HG03095 (cell line): ENCODE measurements at regions not wholly inside any gene's neighbourhood (a gene's known extent, or its start where the extent isn't known, plus 50 kb on each side); places are given as distances from the start of the nearest gene placed in this dataset.
"Not testable (repeated sequence)": the region's sequence is repeated elsewhere in the genome, so short reads cannot be mapped to it uniquely, and the experiment has no call there.

Experiments used
- ATAC-seq: cut with Tn5 transposase; IDR thresholded peaks from one replicate; pipeline ENCODE4 v1.9.1; 2021; ENCODE audit warnings: moderate library complexity; ENCODE audit not compliant: unreplicated experiment

DNA sequence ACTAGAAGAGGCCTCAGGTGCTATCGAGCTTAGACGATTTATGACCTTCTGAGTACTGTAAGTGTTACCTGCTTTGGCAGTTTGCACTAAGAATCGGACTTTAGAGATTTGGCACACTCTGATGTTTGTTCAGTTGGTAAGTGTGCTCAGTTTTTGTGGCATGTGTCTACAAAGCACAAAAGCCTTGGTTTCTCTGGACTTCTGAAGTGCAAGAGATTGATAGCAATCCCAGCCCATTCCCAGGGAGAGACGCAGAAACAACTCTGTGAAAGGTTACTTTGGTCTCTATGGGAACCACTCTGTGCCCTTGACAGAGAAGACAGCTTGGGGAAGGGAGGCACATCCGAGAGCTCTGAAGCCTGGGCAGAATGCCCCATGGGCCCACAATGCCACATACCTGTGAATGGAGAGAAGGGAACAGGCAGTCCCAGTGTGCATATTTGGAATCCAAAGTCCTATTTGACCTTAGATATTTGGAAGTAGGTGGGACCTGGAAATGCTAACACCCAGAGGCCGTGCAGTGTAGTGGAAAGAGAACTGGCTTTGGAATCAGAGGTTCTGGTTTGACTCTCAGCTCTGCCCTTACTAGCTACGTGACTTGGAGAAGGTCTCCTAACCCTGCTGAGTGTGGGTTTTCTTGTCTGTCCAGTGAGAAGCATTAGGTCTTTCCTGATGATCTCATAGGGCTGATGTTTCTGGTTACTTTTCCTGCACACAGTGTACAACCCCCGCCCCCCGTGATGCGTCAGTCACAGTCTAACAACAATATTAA is 194.3 kb upstream of the VLDLR start:
- no peak for ATAC-seq

DNA sequence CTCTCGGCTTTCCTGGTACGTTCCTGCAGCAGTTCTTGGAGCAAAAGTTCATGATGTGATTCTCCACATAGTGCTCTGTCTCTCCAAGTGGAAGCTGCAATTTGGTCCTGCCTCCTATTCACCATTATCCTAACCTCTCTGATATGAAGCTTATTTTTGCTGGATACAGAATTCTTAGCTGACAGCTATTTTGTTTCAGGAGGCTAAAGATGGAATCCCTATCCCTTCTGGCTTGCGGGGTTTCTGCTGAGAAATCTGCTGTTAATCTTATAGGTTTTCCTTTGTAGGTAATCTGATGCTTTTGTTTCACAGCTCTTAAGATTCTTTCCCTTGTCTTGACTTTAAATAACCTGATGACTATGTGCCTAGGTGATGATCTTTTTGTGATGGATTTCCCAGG is 181.6 kb upstream of the VLDLR start:
- ATAC-seq = no peak

DNA sequence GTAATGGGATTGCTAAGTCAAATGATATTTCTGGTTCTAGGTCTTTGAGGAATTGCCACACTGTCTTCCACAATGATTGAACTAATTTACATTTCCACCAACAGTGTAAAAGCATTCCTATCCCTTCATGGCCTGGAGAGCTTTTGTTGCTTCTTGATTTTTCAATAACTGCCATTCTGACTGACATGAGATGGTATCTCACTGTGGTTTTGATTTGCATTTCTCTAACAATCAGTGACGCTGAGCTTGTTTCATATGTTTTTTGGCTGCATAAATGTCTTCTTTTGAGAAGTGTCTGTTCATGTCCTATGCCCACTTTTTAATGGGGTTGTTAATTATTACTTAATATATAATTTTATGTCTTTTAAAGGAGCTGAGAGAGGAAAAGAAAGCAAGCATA is 177.7 kb upstream of the VLDLR start:
- not testable (repeated sequence) for ATAC-seq

DNA sequence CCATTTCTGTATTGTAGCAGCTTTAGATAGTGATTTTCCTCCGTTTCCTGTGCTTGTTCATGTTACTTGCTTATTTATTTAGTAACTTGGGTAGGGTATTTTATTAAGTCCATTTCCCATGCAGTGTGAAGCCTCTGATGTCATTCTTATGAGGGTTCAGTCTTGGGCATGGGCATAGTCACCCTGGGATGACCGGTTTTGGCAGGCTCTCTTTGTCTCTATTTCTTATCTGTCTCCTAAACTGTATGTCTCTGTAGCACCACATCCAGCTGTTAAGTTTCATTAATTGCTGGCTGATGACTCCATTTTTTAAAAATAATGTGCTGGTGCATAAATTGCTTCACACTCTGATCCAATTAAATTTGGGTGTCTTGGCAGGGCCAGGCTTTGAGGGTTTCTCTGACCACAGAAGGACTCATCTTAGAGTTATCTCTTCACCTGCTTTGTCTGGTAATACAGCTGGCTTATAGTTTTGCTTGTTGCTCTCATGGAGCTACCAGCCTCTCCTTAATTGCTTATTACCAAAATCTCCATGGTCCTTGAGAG is 173.3 kb upstream of the VLDLR start:
- no peak for ATAC-seq

DNA sequence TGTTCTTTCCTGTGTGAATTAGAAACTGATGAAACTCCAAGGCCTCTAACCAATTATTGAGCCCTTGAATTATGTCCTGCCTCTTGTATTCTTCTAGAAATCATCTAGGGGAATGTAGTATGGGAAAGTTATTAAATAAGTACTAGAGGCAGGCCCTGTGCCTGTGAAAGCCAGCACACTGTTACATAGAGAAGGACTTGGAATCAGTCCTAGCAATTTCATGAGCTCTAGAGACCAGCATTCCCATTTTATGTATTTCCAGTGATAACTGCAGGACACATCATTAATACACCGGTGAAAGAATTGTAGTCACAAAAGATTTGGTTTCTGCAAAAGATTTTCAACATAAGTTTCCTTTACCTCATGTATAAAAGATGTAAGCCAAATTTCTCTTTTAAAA is 168.5 kb upstream of the VLDLR start:
- ATAC-seq = no peak

DNA sequence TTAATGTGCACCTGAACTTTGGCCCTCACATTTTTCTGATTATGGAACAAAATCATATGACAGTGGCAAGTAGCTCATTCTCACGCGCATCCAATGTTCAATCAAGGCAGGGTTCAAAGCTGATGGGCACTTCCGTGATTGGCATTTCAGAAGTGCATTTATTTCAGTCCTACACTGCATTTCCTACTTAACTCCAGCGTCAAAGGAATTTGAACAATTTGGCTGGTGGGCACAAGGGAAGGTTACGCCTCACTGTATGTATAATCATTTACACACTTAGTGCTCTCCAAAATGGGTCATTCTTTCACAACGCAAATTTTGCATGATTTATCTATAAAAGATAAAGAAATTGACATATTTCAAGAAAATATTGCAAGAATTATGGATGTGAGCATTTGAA is 167.9 kb upstream of the VLDLR start:
- ATAC-seq = no peak

DNA sequence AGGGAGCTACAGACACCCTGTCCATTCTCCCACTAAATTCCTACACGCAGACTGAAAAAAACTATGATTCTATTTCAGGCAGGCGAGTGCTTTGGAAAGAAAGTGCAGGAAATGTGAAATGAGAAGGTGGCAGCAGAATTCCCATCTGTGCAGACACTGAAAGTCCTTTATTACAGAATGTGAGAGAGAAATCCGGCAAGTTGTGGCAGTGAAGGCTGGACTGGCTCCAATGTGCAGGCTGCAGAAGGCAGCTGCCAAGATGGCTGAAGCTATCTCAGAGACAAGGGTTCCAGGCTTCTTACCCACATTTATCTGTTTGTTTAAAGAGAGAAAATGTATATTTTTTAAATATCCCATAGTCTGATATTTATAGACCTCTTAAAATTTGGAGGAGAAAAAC is 161.8 kb upstream of the VLDLR start:
- ATAC-seq = no peak

DNA sequence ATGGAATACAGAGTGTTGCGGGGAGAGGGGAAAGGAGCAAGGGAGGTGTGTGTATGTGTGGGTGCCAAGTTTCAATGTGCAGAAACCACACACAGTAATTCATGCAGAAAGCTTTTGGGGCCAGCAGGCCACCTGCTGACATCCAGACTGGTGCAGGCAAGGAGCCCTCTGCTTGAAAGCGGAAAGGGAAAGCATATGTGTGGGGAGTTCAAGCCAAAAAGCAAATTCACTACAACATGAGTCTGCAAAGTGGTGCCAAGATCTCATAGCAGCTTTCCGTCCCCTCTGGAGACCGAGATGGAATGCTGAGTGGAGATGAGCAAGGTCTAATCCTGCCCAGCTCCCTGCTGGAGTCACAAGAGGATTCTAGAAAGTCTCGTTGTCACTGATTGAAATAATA is 159.7 kb upstream of the VLDLR start:
- no peak for ATAC-seq

DNA sequence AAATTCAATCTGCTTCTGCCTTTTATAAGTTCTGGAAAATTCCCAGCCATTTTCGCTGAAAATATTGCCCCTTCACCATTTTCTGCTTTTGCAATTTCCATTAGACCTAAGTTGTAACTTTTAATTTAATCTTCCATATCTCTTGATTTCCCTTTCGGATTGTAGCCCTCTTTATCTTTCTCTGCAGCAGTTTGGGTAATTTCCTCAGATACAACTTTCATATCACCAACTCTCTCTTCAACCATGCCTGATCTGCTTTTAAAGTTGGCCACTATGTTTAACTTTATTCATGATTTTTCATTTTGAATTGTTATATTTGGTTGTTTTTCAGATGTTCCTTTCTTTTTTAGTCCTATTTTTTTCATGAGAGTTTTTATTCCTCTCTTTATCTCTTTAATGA is 157.0 kb upstream of the VLDLR start:
- no peak for ATAC-seq

DNA sequence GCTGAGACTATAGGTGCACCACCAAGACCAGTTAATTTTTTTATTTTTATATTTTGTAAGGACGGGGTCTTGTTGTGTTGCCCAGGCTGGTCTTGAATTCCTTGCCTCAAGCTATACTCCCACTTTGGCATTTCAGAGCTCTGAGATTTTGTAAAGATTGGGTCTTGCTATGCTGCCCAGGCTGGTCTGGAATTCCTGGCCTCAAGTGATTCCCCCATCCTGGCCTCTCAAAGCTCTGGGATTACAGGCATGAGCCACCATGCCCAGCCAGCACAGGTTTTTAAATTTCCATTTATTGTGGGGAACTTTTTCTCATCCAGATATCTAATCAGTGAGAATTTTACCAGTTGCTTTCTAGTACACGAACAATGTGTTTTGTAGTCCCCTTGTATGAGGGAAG is 156.1 kb upstream of the VLDLR start:
- no peak for ATAC-seq

DNA sequence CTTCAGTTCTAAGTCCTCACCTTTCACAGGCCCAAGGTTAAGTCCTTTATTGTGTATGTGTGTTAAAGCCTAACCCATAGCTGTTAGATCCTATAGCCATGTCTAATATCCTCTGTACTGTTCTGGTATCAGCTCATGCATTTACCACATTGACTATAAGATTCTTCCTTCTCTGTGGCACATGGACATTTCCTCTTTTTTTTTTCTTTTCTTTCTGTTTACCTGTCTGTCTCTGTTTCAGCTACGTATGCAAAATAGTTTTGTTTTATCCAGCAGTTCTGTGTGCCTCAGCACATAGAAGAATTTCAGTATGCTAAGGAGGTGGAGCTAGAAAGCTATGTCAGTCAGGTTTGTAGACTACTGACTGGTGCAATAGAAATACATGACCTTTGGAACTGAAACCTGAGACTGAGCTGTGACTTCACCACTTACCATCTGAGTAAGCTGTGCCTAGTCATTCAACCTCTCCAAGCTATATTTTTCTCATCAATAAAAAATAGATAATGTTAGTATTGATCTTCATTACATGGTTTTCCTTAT is 155.6 kb upstream of the VLDLR start:
- ATAC-seq = peak; percentile 97

DNA sequence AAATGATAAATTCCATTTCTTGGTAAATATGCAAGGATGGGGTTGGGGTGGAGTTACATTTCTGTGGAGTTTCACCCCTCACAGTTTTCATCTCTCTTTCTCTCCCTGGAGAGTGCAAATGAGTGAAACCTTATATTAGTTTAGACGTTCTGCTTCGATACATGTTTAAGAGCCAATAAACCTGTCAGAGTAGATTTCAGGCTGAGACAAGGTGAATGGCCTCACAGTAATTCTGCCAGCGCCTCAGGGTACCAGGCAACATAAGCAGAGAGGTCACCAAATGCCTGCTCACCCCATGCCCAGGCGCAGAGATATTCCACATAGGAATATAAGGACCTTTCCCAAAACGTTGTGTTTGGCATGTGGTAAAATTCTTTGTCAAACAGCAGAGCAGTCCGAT is 154.9 kb upstream of the VLDLR start:
- ATAC-seq = no peak

DNA sequence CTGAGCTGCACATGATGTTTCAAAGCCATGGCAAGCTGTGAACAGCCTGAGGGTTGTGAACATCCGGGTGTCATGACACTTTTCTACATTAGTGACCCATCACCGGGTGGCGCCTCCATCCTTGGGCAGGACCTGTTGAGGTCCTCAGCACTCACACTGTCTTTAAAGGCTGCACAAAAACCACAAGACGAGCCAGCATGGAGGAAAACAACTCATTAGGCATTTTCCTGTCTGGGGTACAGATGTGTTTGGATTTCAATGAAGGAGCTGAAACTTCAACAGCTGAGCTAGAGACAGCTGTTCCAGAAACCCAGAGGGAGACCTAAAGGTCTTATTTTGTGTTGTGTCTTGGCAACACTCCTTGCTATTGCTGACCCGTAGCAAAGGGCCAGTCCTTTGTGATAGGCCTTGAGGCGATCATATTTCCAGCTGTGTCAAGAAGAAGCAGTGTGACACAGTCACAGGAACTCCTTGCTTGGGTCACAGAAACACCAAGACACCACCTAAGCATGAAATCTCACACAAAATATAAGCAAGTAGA is 151.8 kb upstream of the VLDLR start:
- ATAC-seq = peak; percentile 35

DNA sequence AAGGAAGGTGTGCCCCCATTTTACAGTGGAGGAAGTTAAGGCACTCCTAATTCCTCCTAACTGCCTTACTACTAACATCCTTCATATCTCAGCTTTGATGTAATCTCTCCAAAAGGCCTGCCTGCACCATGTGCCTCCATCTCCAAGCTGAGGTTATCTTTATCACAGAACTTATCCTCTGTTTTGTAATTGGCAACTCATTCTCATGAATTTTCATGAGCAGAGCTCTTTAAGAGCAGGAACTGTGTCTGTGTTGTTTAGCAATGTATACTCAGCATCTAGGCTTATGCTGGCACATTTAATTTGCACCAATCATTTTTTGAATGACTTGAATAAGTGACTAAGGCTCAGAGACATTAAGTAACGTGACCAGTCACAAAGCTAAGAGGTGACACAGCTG is 147.9 kb upstream of the VLDLR start:
- no peak for ATAC-seq

DNA sequence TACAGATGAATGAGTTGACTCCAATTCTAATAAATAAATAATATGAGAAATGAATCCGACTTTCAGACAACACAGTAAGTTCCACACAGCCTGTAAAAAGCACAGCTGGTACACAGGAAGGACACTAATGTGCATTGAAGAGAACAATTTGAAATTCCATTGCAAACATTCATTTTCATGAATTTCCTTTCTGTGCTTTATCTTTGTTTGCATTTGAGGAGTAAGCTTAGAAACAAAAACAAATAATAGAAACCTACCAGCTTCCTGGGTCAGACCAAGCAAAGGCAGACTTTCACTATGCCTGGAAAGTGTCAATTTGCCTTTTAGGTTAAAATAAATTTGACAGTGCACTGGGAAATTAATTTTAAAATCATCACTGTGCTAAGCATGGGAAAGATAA is 143.8 kb upstream of the VLDLR start:
- ATAC-seq = no peak

DNA sequence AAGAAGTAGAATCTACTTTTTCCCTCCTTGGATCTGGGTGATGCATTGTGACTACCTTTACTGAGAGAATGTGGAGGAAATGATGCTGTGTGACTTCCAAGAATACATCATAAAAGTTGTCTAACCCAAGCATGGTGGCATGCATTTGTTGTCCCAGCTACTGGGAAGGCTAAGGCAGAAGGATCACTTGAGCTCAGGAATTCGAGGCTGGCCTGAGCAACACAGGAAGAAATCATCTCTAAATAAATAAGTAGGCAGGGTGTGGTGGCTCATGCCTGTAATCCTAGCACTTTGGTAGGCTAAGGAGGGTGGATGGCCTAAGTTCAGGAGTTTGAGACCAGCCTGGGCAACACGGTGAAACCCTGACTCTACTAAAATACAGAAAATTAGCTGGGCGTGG is 143.2 kb upstream of the VLDLR start:
- no peak for ATAC-seq

DNA sequence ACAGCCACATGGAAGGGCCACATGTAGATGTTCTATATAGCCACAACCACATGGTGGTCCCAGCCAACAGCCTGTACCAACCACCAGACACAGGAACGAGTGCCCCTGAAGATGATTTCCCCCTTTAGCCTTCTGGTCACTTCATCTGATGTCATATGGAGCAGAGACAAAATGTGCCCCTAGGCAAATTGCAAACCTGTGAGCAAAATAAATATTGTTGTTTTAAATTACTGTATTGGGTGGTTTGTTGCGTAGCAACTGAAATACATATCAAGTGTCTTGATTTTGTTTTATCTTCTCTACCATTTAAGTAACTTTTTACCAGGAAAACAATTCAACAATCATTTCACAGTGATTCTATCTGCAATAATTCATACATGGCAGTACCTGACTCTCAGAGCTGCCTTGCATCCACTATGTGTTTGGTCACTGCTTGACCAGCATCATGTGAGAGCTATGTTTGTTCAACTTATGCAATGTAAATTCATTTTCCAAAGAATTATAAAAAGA is 142.5 kb upstream of the VLDLR start:
- ATAC-seq = no peak

DNA sequence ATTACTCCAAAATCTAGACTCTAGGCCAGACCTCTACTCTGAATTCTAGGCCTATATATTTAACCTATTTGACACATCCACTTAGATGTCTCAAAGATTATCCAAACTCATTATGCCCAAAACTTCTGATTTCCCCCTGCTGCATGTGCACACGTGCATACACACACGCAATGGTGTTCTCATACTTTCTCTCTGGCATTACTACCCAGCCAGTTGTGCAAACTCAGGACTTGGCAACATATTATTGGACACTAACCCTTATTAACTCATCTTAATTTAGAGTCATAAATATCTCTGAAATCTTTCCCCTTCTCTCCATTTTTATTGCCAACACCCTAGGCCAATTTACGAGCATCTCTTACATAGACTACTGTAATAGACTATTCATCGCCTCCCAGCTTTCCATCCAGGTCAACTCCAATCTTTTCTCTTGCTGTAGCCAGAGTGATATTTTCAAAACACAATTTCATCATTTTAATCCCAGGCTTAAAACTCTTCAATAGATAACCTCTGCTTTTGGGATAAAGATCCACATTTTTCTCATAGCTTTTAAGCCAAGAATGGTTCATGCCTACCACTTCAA is 141.2 kb upstream of the VLDLR start:
- no peak for ATAC-seq

DNA sequence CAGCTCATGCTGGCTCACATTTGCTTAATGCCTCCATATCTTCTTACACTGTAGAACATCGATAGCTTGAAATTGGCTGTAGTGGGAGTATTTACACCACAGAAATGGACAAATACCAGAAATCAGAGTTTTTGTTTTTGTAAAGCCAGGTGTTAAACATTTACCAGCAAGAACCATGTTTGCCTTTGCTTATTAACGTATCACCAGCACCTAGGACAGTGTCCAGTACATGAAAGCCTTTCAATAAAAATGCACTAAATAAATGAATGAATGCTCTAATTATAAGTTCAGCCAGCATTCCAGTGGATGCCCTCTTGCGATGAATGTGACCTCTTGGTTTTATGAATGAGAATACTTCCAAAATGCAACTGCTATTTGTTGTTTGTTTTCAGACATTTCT is 140.4 kb upstream of the VLDLR start:
- no peak for ATAC-seq

DNA sequence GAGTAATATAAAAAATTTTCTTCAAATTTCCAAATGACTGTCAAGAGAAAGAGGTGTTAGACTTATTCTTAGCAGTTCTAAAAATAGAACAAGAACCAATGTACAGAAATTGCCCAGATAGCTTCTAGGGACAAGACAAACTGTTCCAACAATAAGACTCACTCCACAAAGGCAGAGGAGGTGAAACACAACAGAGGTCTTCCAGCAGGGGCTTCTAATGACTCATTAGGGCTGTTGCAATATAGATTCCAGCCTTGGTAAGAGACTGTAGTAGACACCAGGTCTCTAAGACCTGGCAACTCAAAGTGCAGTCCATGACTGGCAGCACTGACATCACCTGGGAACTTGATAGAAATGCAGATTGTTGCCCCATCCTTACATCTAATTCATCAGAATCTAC is 134.6 kb upstream of the VLDLR start:
- ATAC-seq = no peak

DNA sequence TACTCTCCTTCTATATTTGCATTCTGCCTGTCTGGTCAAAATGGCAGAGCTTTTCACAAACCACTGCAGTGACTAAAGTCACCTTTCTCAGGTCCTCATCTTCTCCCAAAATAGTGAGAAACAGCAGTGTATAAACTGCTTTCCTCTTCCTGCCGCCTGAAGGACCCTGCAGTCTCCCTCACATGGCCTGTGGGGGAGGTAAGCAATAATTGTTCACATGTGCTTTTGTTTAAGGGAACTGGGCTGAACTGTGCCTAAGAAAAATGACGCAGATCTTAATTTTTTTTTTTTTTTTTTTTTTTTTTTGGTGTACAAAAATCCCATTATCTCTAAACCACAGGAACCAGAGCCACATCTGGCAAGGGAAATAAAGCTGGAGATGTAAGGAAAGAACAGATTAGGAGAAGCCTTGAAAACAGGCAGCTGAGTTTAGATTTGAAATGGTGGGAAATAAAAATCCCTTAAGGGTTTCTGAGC is 131.7 kb upstream of the VLDLR start:
- ATAC-seq = no peak

DNA sequence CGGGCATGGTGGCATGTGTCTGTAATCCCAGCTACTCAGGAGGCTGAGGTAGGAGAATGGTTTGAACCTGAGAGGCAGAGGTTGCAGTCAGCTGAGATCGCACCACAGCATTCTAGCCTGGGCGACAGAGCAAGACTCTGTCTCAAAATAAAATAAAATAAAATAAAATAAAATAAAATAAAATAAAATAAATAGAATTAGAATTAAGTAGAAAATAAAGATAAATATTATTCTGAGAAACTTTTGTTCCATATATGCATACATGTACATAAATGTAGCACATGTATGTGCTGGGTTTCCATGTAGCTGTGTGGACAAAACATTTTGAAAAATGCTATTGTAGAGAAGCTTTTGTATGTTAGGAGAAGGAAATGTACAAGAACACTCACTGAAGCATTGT is 129.4 kb upstream of the VLDLR start:
- ATAC-seq = no peak
